ENCODE measurements at regions not wholly inside any gene's neighbourhood (a gene's known extent, or its start where the extent isn't known, plus 50 kb on each side); places are given as distances from the start of the nearest gene placed in this dataset.

DNA sequence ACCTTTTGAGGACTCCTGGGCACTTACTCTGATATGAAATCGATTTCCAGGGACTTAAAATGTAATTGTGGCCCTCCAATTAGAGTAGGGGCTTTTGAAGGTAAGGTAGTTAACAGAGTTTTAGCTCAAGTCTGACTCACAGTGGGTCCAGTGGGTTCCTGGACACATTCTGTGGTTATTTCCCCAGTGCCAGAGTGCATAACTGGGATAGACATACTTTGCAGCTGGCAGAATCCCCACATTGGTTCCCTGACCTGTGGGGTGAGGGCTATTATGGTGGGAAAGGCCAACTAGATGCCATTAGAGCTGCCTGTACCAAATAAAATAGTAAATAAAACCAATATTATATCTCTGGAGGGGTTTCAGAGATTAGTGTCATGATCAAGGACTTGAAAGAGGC is 243.8 kb upstream of the EPHA7 start:
- no peak for TF ChIP-seq RARB (CRISPR knock-in tag; IDR thresholded peaks at IDR 0.05)
- TF ChIP-seq PPARA (CRISPR knock-in tag; IDR thresholded peaks at IDR 0.05; ENCODE audit: borderline replicate concordance): no peak
- no peak for TF ChIP-seq PATZ1 (CRISPR knock-in tag; IDR thresholded peaks at IDR 0.05; ENCODE audit: borderline replicate concordance)
- TF ChIP-seq, protein P1, sequence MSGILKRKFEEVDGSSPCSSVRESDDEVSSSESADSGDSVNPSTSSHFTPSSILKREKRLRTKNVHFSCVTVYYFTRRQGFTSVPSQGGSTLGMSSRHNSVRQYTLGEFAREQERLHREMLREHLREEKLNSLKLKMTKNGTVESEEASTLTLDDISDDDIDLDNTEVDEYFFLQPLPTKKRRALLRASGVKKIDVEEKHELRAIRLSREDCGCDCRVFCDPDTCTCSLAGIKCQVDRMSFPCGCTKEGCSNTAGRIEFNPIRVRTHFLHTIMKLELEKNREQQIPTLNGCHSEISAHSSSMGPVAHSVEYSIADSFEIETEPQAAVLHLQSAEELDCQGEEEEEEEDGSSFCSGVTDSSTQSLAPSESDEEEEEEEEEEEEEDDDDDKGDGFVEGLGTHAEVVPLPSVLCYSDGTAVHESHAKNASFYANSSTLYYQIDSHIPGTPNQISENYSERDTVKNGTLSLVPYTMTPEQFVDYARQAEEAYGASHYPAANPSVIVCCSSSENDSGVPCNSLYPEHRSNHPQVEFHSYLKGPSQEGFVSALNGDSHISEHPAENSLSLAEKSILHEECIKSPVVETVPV (CRISPR knock-in tag; IDR thresholded peaks at IDR 0.05): no peak
- TF ChIP-seq ARNTL (CRISPR knock-in tag; IDR thresholded peaks at IDR 0.05; ENCODE audit: borderline replicate concordance, low read depth): no peak
- TF ChIP-seq TCF4 (CRISPR knock-in tag; IDR thresholded peaks at IDR 0.05; ENCODE audit: borderline replicate concordance): no peak

All from SK-N-SH treated with all-trans-retinoic acid at 6 μM for 48 hours (cell line).